Right forelimb (tissue), 1 donor: ENCODE measurements at regions not wholly inside any gene's neighbourhood (a gene's known extent, or its start where the extent isn't known, plus 50 kb on each side); places are given as distances from the start of the nearest gene placed in this dataset.

ENCODE experiments used
- DNase-seq: peaks from one replicate; pipeline ENCODE4 v3.0.0-alpha.2; 2018

- no peak for DNase-seq
These were observed 59.9 kb downstream of the BMP4 start for GRCh38 chr14:53896726-53897125.

- no peak for DNase-seq
These were observed 62.2 kb downstream of the BMP4 start for GRCh38 chr14:53894456-53894855.

GRCh38 chr14:53893374-53893773 lies 63.3 kb downstream of the BMP4 start:
- no peak for DNase-seq

- no peak for DNase-seq
These were observed 66.0 kb downstream of the BMP4 start for GRCh38 chr14:53890611-53891101.

GRCh38 chr14:53888535-53889386 lies 67.9 kb downstream of the BMP4 start:
- no peak for DNase-seq

GRCh38 chr14:53885136-53885640 lies 71.4 kb downstream of the BMP4 start:
- no peak for DNase-seq

GRCh38 chr14:53884601-53885000 lies 72.0 kb downstream of the BMP4 start:
- no peak for DNase-seq

- no peak for DNase-seq
These were observed 72.9 kb downstream of the BMP4 start for GRCh38 chr14:53883739-53884138.

- no peak for DNase-seq
These were observed 73.9 kb downstream of the BMP4 start for GRCh38 chr14:53882684-53883083.

- no peak for DNase-seq
These were observed 74.7 kb downstream of the BMP4 start for GRCh38 chr14:53881921-53882320.

- no peak for DNase-seq
These were observed 75.3 kb downstream of the BMP4 start for GRCh38 chr14:53881161-53881871.

- DNase-seq = no peak
These were observed 75.9 kb downstream of the BMP4 start for GRCh38 chr14:53880761-53881160.

- no peak for DNase-seq
These were observed 76.9 kb downstream of the BMP4 start for GRCh38 chr14:53879747-53880146.

GRCh38 chr14:53879022-53879686 lies 77.5 kb downstream of the BMP4 start:
- DNase-seq = no peak

- DNase-seq = no peak
These were observed 81.2 kb downstream of the BMP4 start for GRCh38 chr14:53875324-53875897.

- DNase-seq = no peak
These were observed 81.9 kb downstream of the BMP4 start for GRCh38 chr14:53874704-53875103.

GRCh38 chr14:53872681-53873089 lies 83.9 kb downstream of the BMP4 start:
- no peak for DNase-seq

- no peak for DNase-seq
These were observed 84.7 kb downstream of the BMP4 start for GRCh38 chr14:53871951-53872350.

- DNase-seq = no peak
These were observed 85.6 kb downstream of the BMP4 start for GRCh38 chr14:53871011-53871410.

- no peak for DNase-seq
These were observed 90.9 kb downstream of the BMP4 start for GRCh38 chr14:53865711-53866110.

- no peak for DNase-seq
These were observed 94.8 kb downstream of the BMP4 start for GRCh38 chr14:53861781-53862180.

GRCh38 chr14:53858345-53858684 lies 98.3 kb downstream of the BMP4 start:
- DNase-seq = no peak
